ENCODE measurements at regions not wholly inside any gene's neighbourhood (a gene's known extent, or its start where the extent isn't known, plus 50 kb on each side); places are given as distances from the start of the nearest gene placed in this dataset.

- Histone ChIP-seq H3K9me3 (replicated peaks; ENCODE audit: control insufficient read depth, insufficient read depth, low read length) (no peaks in the 10 kb centered on the region), H3K9ac (replicated peaks; ENCODE audit: extremely low read depth, insufficient read depth, low read length) (no peak overlapping the region), H3K79me2 (ENCODE audit: control insufficient read depth, insufficient read depth, low read length) (no peaks in the 10 kb centered on the region), H3K4me2 (ENCODE audit: insufficient read depth, low read length) (no peak overlapping the region), H3K4me1 (ENCODE audit: control insufficient read depth, extremely low read depth, insufficient read depth, low read length) (no peaks in the 10 kb centered on the region), H3K27me3 (ENCODE audit: control insufficient read depth in 2 of 2, insufficient read depth in 2 of 2, low read length in 2 of 2) (no peaks in the 10 kb centered on the region), H3K36me3 (ENCODE audit: control insufficient read depth in 2 of 2, extremely low read depth in 1 of 2, insufficient read depth in 2 of 2, low read length in 2 of 2) (no peaks in the 10 kb centered on the region), H4K20me1 (replicated peaks; ENCODE audit: control insufficient read depth, extremely low read depth, insufficient read depth, low read length) (no peaks in the 10 kb centered on the region), H3K4me3 (replicated peaks in 1 of 3; ENCODE audit: insufficient read depth in 1 of 3, low read depth in 1 of 3, low read length in 3 of 3) (no peak overlapping the region), H3K9me1 (replicated peaks; ENCODE audit: control insufficient read depth, extremely low read depth, insufficient read depth, low read length) (no peaks in the 10 kb centered on the region), H2AFZ (ENCODE audit: low read depth, low read length) (no peak overlapping the region), H3K27ac (ENCODE audit: insufficient read depth, low read depth, low read length) (no peak overlapping the region)
- DNase-seq (ENCODE audit: low read depth, low spot score) (no peak), FAIRE-seq (no peak)
- intact Hi-C loops (cut with micrococcal nuclease) = no loop called here
- TF ChIP-seq MAX (IDR thresholded peaks at IDR 0.05; ENCODE audit: insufficient read depth, insufficient read length) = no peak
- no peak for TF ChIP-seq FOS (IDR thresholded peaks at IDR 0.05; ENCODE audit: borderline replicate concordance, insufficient read depth, low read length)
- no peak for TF ChIP-seq POLR2AphosphoS5 (IDR thresholded peaks at IDR 0.05; ENCODE audit: insufficient read depth, low read depth, low read length)
- no peak for TF ChIP-seq CTCF (IDR thresholded peaks at IDR 0.05; ENCODE audit: extremely low read depth in 1 of 2, insufficient read depth in 1 of 2, low read depth in 1 of 2, low read length in 2 of 2)
- no peak for TF ChIP-seq POLR2A (IDR thresholded peaks at IDR 0.05; ENCODE audit: low read depth, low read length)
- no peak for TF ChIP-seq MYC (IDR thresholded peaks at IDR 0.05; ENCODE audit: low read depth, low read length)
- TF ChIP-seq JUN (IDR thresholded peaks at IDR 0.05; ENCODE audit: borderline replicate concordance, insufficient read depth, insufficient read length, low read depth) = no peak
- TF ChIP-seq GATA2 (IDR thresholded peaks at IDR 0.05; ENCODE audit: insufficient read depth, insufficient read length, low read depth, low read length) = no peak
- TF ChIP-seq EZH2 (IDR thresholded peaks at IDR 0.05; ENCODE audit: borderline replicate concordance, low read depth, low read length, severe bottlenecking) = no peak
- POLR2A ChIA-PET = no interaction called here
- CTCF ChIA-PET = no interaction called here
- BruUV-seq (replicated peaks) = no TSS peak
- dilution Hi-C loops (cut with MboI; ENCODE audit: extremely low pct_ligation_motif_present, low sequenced_read_pairs) = no loop called here
Measured at GRCh38 chr2:76584474-76584873, 873.8 kb upstream of the GCFC2 start.

Data from endothelial cell of umbilical vein (primary cell).